ENCODE measurements at regions not wholly inside any gene's neighbourhood (a gene's known extent, or its start where the extent isn't known, plus 50 kb on each side); places are given as distances from the start of the nearest gene placed in this dataset.

- no peaks in the 10 kb centered on the region for H3K27me3 ChIP-seq (ENCODE audit: control insufficient read depth, insufficient read depth, low read length)
- TF ChIP-seq, protein P1, sequence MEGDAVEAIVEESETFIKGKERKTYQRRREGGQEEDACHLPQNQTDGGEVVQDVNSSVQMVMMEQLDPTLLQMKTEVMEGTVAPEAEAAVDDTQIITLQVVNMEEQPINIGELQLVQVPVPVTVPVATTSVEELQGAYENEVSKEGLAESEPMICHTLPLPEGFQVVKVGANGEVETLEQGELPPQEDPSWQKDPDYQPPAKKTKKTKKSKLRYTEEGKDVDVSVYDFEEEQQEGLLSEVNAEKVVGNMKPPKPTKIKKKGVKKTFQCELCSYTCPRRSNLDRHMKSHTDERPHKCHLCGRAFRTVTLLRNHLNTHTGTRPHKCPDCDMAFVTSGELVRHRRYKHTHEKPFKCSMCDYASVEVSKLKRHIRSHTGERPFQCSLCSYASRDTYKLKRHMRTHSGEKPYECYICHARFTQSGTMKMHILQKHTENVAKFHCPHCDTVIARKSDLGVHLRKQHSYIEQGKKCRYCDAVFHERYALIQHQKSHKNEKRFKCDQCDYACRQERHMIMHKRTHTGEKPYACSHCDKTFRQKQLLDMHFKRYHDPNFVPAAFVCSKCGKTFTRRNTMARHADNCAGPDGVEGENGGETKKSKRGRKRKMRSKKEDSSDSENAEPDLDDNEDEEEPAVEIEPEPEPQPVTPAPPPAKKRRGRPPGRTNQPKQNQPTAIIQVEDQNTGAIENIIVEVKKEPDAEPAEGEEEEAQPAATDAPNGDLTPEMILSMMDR (IDR thresholded peaks at IDR 0.05; ENCODE audit: insufficient read depth, low read length, severe bottlenecking) = no peak
- no peaks in the 10 kb centered on the region for H3K36me3 ChIP-seq (ENCODE audit: control insufficient read depth, insufficient read depth, low read length)
- no peak overlapping the region for H3K4me3 ChIP-seq (ENCODE audit: low read depth, low read length)
- FAIRE-seq = no peak
- DNase-seq (ENCODE audit: low read depth) = no peak
Measured at GRCh38 chr16:13803974-13804373, 116.0 kb upstream of the ERCC4 start.

DNA sequence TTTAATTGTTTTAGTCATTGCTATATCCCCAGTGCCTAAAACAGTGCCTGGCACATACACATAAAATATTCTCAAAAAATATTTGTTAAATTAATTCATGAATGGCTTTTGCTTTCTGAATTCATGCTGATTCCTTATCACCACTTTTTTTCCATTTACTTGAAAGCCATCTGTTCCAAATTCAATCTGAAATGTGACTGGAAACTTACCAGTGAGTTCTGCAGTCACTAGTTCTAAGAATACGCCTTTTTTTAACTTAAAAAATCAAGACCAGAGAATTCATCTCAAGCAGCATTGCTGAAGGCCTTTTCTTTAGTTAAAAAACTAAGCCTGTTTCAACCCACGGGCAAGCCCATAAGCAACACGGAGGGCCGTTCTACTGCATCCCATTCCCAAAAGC lies 114.0 kb upstream of the ERCC4 start:
- Histone ChIP-seq H3K27me3 (ENCODE audit: control insufficient read depth, insufficient read depth, low read length) (no peaks in the 10 kb centered on the region), H3K4me3 (ENCODE audit: low read depth, low read length) (no peak overlapping the region), H3K36me3 (ENCODE audit: control insufficient read depth, insufficient read depth, low read length) (no peaks in the 10 kb centered on the region)
- TF ChIP-seq, protein P1 (IDR thresholded peaks at IDR 0.05; ENCODE audit: insufficient read depth, low read length, severe bottlenecking) = no peak
- DNase-seq (ENCODE audit: low read depth) (no peak), FAIRE-seq (no peak)

- Histone ChIP-seq H3K4me3 (ENCODE audit: low read depth, low read length) (no peak overlapping the region), H3K36me3 (ENCODE audit: control insufficient read depth, insufficient read depth, low read length) (no peaks in the 10 kb centered on the region), H3K27me3 (ENCODE audit: control insufficient read depth, insufficient read depth, low read length) (no peaks in the 10 kb centered on the region)
- DNase-seq (ENCODE audit: low read depth) = no peak
- TF ChIP-seq, protein P1 (IDR thresholded peaks at IDR 0.05; ENCODE audit: insufficient read depth, low read length, severe bottlenecking) = no peak
- FAIRE-seq = no peak
Measured at GRCh38 chr16:13806671-13807070, 113.3 kb upstream of the ERCC4 start.

DNA sequence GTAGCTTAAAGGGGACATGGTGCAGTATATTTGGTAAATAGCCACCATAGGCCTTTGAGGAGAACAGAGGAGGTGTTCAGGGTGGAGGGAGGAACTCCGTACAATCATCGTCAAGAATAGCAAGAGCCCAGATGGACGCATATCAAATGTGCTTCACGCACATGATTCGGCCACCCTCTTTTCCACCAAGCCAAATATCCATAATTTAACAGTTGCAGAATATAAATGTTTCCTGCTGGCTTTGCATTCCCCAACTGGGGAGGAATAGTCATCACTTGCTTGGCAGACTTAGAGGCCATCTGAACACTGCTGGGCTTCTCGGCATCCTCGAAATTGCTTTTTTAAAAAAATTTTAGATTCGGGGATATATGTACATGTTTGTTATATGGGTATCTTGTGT lies 111.9 kb upstream of the ERCC4 start:
- H3K36me3 ChIP-seq (ENCODE audit: control insufficient read depth, insufficient read depth, low read length) = no peaks in the 10 kb centered on the region
- no peak for DNase-seq (ENCODE audit: low read depth)
- TF ChIP-seq, protein P1 (IDR thresholded peaks at IDR 0.05; ENCODE audit: insufficient read depth, low read length, severe bottlenecking) = no peak
- FAIRE-seq = no peak
- H3K27me3 ChIP-seq (ENCODE audit: control insufficient read depth, insufficient read depth, low read length) = no peaks in the 10 kb centered on the region
- H3K4me3 ChIP-seq (ENCODE audit: low read depth, low read length) = no peak overlapping the region

DNA sequence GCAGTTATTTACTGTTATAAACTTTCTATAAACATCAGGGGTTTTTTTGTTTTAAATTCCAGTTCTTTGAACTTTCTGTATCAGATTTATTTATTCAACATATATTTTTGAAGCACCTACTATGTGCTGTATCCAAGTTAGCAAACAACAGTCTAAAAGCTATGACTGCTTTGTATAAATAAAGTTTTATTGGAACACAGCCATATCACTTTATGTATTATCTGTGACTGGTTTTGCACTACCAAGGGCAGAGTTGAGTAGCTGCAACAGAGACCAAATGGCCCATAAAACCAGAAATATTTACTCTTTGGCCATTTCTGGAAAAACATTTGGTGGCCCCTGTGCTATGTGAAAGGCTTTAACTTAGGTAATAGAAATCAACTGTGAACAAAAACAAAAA lies 110.2 kb upstream of the ERCC4 start:
- Histone ChIP-seq H3K36me3 (ENCODE audit: control insufficient read depth, insufficient read depth, low read length) (no peaks in the 10 kb centered on the region), H3K4me3 (ENCODE audit: low read depth, low read length) (no peak overlapping the region), H3K27me3 (ENCODE audit: control insufficient read depth, insufficient read depth, low read length) (no peaks in the 10 kb centered on the region)
- DNase-seq (ENCODE audit: low read depth) = no peak
- TF ChIP-seq, protein P1 (IDR thresholded peaks at IDR 0.05; ENCODE audit: insufficient read depth, low read length, severe bottlenecking) = no peak
- FAIRE-seq = no peak

- H3K36me3 ChIP-seq (ENCODE audit: control insufficient read depth, insufficient read depth, low read length) = no peaks in the 10 kb centered on the region
- FAIRE-seq (no peak), DNase-seq (ENCODE audit: low read depth) (no peak)
- TF ChIP-seq, protein P1 (IDR thresholded peaks at IDR 0.05; ENCODE audit: insufficient read depth, low read length, severe bottlenecking) = no peak
- H3K4me3 ChIP-seq (ENCODE audit: low read depth, low read length) = no peak overlapping the region
- H3K27me3 ChIP-seq (ENCODE audit: control insufficient read depth, insufficient read depth, low read length) = no peaks in the 10 kb centered on the region
Measured at GRCh38 chr16:13811834-13812233, 108.1 kb upstream of the ERCC4 start.

Data from bronchial epithelial cell (primary cell).